Keratinocyte (primary cell): ENCODE measurements at regions not wholly inside any gene's neighbourhood (a gene's known extent, or its start where the extent isn't known, plus 50 kb on each side); places are given as distances from the start of the nearest gene placed in this dataset.
"Not testable (repeated sequence)": the region's sequence is repeated elsewhere in the genome, so short reads cannot be mapped to it uniquely, and the experiment has no call there.

Source experiments
- DNase-seq: peaks from one replicate; pipeline ENCODE4 v3.0.0-alpha.2; 2011; ENCODE audit warnings: low read depth, missing footprints, low spot score
- FAIRE-seq: peaks from 2 replicates; lab custom pipeline; 2011; peaks lifted over from hg19 to GRCh38; lab: Jason Lieb, UNC
- H2AFZ ChIP-seq: 2 replicates; pipeline ENCODE4 v1.6.0; 2012; ENCODE audit warnings: low read length, control low read depth, inconsistent platforms; ENCODE audit not compliant: control insufficient read depth
- H3K27ac ChIP-seq: 2 replicates; pipeline ENCODE4 v1.5.1; 2011; ENCODE audit warnings: low read length; ENCODE audit not compliant: control insufficient read depth, insufficient read depth
- H3K27me3 ChIP-seq: 3 replicates; pipeline ENCODE4 v1.6.0; 2011; ENCODE audit warnings: low read length; ENCODE audit not compliant: control insufficient read depth, insufficient read depth; ENCODE audit errors: extremely low read depth
- H3K36me3 ChIP-seq, 2 experiments: 2 replicates in 1 of 2; 3 replicates in 1 of 2; pipeline ENCODE4 v1.5.1; 2011; ENCODE audit warnings: low read length in 2 of 2, mild to moderate bottlenecking in 1 of 2; ENCODE audit not compliant: control insufficient read depth in 2 of 2, insufficient read depth in 2 of 2; ENCODE audit errors: extremely low read depth in 1 of 2
- H3K4me1 ChIP-seq: 3 replicates; pipeline ENCODE4 v1.5.1; 2011; ENCODE audit warnings: low read length; ENCODE audit not compliant: control insufficient read depth, insufficient read depth; ENCODE audit errors: extremely low read depth
- H3K4me2 ChIP-seq: 3 replicates; pipeline ENCODE4 v1.6.0; 2011; ENCODE audit warnings: low read depth, low read length; ENCODE audit not compliant: control insufficient read depth, insufficient read depth; ENCODE audit errors: extremely low read depth
- H3K4me3 ChIP-seq, 3 experiments: fragments of 200-600 bp in 1 of 3; sonication (generic) in 1 of 3; 2 replicates in 2 of 3; 3 replicates in 1 of 3; pipeline ENCODE4 v1.5.1; 2011 to 2016; ENCODE audit warnings: low read length in 3 of 3, mild to moderate bottlenecking in 3 of 3, control low read depth in 2 of 3, inconsistent platforms in 1 of 3, low read depth in 1 of 3, mixed read lengths in 1 of 3, mixed run types in 1 of 3, moderate library complexity in 1 of 3; ENCODE audit not compliant: control insufficient read depth in 2 of 3, insufficient read depth in 2 of 3; ENCODE audit errors: extremely low read depth in 1 of 3
- H3K79me2 ChIP-seq: 2 replicates; pipeline ENCODE4 v1.6.0; 2012; ENCODE audit warnings: low read length; ENCODE audit not compliant: control insufficient read depth, insufficient read depth
- H3K9ac ChIP-seq: 3 replicates; pipeline ENCODE4 v1.6.0; 2011; ENCODE audit warnings: low read length; ENCODE audit not compliant: control insufficient read depth, insufficient read depth; ENCODE audit errors: extremely low read depth
- H3K9me1 ChIP-seq: 3 replicates; pipeline ENCODE4 v1.6.0; 2011; ENCODE audit warnings: low read length; ENCODE audit not compliant: control insufficient read depth, insufficient read depth; ENCODE audit errors: extremely low read depth
- H3K9me3 ChIP-seq: 2 replicates; pipeline ENCODE4 v1.5.1; 2012; ENCODE audit warnings: low read depth, low read length; ENCODE audit not compliant: control insufficient read depth
- H4K20me1 ChIP-seq: 3 replicates; pipeline ENCODE4 v1.6.0; 2011; ENCODE audit warnings: low read length; ENCODE audit not compliant: control insufficient read depth, insufficient read depth; ENCODE audit errors: extremely low read depth
- EZH2 ChIP-seq: IDR thresholded peaks from one replicate; pipeline ENCODE4 v1.6.1; 2012; ENCODE audit warnings: inconsistent platforms, mild to moderate bottlenecking, low read length, moderate library complexity
- dilution Hi-C: fragments of 300-500 bp; cut with MboI; formaldehyde crosslinking; loops from one replicate; pipeline ENCODE4 v1.7.0; 2020; ENCODE audit warnings: low sequenced_read_pairs; ENCODE audit not compliant: extremely low pct_ligation_motif_present
- TF ChIP-seq, protein P1 (sequence below), 3 experiments: IDR thresholded peaks in 1 of 3; conservative IDR thresholded peaks in 1 of 3; optimal IDR thresholded peaks in 1 of 3; 2 replicates in 2 of 3; 3 replicates in 1 of 3; pipeline versions ENCODE3 to v1.5.1; 2011; ENCODE audit warnings: low read length in 3 of 3, mild to moderate bottlenecking in 3 of 3, moderate library complexity in 2 of 3, control low read depth in 1 of 3, inconsistent platforms in 1 of 3; ENCODE audit not compliant: insufficient read depth in 2 of 3; ENCODE audit errors: extremely low read depth in 1 of 3

DNA sequence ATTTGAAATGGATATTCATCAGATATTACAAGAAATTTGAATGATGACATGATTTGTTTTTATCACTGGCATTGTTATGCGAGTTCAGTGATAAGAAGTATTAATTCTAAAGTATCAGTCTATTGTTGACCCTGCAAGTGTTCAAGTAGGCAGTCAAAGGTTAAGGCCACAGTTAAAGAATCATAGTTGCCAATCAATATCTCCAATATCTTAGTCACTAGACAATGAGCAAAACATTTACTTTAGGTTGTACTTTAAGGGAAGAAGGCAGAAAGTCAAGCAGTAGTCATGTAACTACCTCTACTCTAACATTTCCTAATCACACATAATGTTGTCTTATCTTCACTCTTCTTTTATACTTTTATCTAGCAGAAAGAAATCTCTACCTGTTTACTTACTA lies 709.8 kb downstream of the PCDH17 start:
- DNase-seq: no peak
- no peak overlapping the region for H3K27ac ChIP-seq
- no peaks in the 10 kb centered on the region for H3K9me3 ChIP-seq
- H3K4me2 ChIP-seq: no peak overlapping the region
- TF ChIP-seq EZH2: no peak
- TF ChIP-seq, protein P1, sequence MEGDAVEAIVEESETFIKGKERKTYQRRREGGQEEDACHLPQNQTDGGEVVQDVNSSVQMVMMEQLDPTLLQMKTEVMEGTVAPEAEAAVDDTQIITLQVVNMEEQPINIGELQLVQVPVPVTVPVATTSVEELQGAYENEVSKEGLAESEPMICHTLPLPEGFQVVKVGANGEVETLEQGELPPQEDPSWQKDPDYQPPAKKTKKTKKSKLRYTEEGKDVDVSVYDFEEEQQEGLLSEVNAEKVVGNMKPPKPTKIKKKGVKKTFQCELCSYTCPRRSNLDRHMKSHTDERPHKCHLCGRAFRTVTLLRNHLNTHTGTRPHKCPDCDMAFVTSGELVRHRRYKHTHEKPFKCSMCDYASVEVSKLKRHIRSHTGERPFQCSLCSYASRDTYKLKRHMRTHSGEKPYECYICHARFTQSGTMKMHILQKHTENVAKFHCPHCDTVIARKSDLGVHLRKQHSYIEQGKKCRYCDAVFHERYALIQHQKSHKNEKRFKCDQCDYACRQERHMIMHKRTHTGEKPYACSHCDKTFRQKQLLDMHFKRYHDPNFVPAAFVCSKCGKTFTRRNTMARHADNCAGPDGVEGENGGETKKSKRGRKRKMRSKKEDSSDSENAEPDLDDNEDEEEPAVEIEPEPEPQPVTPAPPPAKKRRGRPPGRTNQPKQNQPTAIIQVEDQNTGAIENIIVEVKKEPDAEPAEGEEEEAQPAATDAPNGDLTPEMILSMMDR (optimal IDR thresholded peaks at IDR 0.05 in 1 of 3, IDR thresholded peaks at IDR 0.05 in 1 of 3, conservative IDR thresholded peaks at IDR 0.05 in 1 of 3; ENCODE audit: extremely low read depth in 1 of 3, insufficient read depth in 2 of 3, low read length in 3 of 3): no peak
- no peaks in the 10 kb centered on the region for H3K79me2 ChIP-seq
- H3K9ac ChIP-seq: no peak overlapping the region
- H3K4me3 ChIP-seq: no peak overlapping the region
- no peak for FAIRE-seq
- no peaks in the 10 kb centered on the region for H4K20me1 ChIP-seq
- H3K4me1 ChIP-seq: no peaks in the 10 kb centered on the region
- H3K36me3 ChIP-seq: no peaks in the 10 kb centered on the region
- no peaks in the 10 kb centered on the region for H3K9me1 ChIP-seq
- dilution Hi-C loops: no loop called here
- no peak overlapping the region for H2AFZ ChIP-seq
- no peaks in the 10 kb centered on the region for H3K27me3 ChIP-seq

DNA sequence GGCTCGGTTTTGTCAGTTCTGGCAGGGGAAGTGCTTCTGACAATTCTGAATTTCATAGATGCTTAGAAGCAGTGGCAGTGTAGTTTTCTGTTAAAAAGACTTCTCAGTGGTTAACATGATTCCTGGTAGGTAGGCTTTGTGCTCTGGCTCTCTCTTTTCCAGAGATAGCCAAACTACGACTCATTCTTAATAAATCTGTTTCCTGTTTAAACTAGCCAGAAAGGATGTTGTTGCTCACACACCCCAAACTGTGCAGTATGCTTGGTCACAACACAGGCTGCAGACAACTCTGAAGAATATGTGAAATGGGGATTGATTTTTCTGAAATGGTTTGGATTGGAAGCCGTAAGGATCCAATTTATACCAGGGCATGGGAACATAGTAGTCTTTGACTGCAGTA lies 711.5 kb downstream of the PCDH17 start:
- dilution Hi-C loops: no loop called here
- no peak overlapping the region for H3K4me3 ChIP-seq
- no peak overlapping the region for H3K9ac ChIP-seq
- H3K4me2 ChIP-seq: no peak overlapping the region
- H3K79me2 ChIP-seq: no peaks in the 10 kb centered on the region
- no peaks in the 10 kb centered on the region for H3K9me1 ChIP-seq
- no peaks in the 10 kb centered on the region for H3K9me3 ChIP-seq
- TF ChIP-seq EZH2: no peak
- TF ChIP-seq, protein P1 (optimal IDR thresholded peaks at IDR 0.05 in 1 of 3, IDR thresholded peaks at IDR 0.05 in 1 of 3, conservative IDR thresholded peaks at IDR 0.05 in 1 of 3; ENCODE audit: extremely low read depth in 1 of 3, insufficient read depth in 2 of 3, low read length in 3 of 3): no peak
- no peaks in the 10 kb centered on the region for H3K4me1 ChIP-seq
- FAIRE-seq: no peak
- no peaks in the 10 kb centered on the region for H3K36me3 ChIP-seq
- H3K27me3 ChIP-seq: no peaks in the 10 kb centered on the region
- no peak for DNase-seq
- no peaks in the 10 kb centered on the region for H4K20me1 ChIP-seq
- no peak overlapping the region for H3K27ac ChIP-seq
- no peak overlapping the region for H2AFZ ChIP-seq

DNA sequence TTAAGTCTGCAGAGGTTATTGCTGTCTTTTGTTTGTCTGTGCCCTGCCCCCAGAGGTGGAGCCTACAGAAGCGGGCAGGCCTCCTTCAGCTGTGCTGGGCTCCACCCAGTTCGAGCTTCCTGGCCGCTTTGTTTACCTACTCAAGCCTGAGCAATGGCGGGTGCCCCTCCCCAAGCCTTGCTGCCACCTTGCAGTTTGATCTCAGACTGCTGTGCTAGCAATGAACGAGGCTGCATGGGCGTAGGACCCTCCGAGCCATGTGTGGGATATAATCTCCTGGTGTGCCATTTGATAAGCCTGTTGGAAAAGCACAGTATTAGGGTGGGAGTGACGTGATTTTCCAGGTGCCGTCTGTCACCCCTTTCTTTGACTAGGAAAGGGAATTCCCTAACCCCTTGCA lies 720.6 kb downstream of the PCDH17 start:
- FAIRE-seq, H3K4me2 ChIP-seq, H2AFZ ChIP-seq, H3K27ac ChIP-seq, H3K9me1 ChIP-seq, H3K4me3 ChIP-seq, DNase-seq, H3K79me2 ChIP-seq, H3K9me3 ChIP-seq, H3K36me3 ChIP-seq, H4K20me1 ChIP-seq, H3K9ac ChIP-seq, H3K27me3 ChIP-seq, H3K4me1 ChIP-seq, dilution Hi-C loops: not testable (repeated sequence)
